Glomerular endothelial cell (primary cell): ENCODE measurements at regions not wholly inside any gene's neighbourhood (a gene's known extent, or its start where the extent isn't known, plus 50 kb on each side); places are given as distances from the start of the nearest gene placed in this dataset.

ENCODE experiments used
- DNase-seq: peaks from one replicate; pipeline ENCODE4 v3.0.0-alpha.2; 2011; ENCODE audit warnings: low read depth, low spot score; ENCODE audit errors: extremely low read depth

DNA sequence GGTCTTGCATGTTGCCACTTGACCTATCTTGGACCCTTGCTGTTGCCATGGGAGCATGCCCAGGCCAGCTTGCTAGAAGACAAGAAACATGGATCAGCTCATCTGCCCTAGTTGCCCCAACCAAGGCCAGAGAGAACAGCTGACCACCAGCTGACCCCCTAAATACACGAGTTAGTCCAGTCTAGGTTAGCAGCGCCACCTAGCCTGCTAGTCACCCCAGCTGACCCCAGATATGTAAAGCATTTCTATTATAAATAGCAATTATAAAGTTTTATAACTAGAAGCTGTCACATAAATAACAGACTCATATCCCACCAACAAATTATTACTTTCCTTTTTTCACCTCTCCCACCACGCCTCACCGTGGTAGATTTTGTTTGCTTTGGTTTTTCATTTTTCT, 387.8 kb downstream of the RASEF start:
- DNase-seq, result no peak

DNA sequence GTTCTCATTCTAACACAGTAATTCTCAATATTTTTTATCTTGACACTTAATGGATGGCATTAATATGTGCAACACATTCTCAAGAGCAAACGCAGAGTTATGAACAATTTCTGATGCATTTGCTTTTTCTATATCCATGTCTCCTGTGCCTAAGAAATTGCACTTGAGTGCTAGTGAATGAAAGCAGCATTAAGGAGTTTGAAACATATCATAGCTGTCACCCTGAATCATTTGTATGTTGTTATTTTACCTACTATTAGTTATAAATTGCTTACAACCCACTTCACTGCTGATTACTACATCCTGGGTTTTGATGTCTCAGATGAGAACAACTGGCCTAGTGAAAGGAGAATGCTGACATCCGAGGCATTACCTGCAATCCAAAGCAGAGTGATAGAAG, 387.3 kb downstream of the RASEF start:
- DNase-seq, result no peak

DNA sequence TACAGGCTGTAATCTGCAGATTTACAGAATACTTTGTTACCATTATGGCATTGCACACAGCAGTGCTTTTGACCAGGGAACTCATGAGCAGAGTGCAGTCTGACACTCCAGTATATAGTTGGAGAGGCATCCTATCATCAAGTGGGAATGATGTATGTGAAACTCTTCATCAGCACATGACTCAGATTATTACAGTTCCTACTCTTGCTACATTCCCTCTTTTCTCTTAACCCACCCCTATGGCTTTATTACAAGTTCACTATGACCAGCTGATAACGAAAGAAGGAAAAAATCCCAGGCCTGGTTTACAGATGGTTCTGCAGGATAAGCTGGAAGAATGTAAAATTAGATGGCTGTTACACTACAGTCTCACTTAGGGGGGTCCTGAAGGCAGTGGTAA, 385.9 kb downstream of the RASEF start:
- DNase-seq, result no peak

DNA sequence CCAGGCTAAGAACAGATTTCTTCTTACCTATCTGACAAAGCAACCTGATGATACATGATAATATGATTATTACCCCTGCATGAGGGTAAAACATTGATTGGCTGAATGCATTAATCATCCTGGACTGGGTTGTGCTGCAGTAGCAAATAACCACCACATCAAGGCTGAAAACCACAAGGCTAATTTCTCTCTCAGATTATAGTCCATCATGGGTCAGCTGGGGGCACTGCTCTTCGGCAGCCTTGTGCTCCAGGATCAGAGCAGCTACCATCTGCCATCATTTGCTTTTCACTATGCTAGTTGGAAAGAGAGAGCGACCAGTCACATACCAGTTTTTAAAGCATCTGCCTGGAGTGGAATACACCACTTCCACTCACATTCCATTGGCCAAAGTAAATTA, 383.5 kb downstream of the RASEF start:
- DNase-seq, result no peak

DNA sequence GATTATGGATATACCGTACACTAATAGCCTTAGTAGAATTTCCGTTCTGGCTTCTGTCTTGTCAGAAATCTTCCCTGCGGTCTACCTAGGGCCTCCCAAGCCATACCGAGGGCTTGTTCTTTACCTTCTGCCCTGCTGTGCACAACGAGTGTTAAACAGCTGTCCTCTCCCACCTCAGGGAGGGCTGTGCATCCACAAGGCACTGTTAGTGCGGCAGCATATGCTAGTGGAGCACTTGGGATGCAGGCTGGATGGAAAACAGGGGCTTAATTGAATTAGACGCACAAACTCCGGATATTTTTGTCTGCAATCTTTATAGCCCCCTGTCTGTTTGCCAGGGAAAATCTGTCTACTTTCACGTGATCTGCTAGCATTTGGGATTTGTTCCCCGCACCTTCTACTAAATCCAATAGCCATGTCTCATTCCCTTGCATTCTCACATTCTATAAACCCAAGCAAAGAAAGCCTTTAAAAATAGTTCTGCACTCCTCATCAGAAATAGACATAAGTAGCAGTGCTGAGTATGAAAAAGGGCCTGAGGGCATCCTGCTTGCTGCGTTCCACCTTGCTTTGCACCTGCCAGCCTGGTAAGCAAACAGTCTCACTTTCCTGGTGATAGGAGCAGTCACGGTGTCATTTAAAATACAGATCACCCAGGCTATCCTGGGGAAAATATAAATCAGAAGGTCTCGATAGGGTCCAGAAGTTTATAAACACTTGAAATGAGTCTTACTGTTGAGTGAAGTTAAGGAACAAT, 382.6 kb downstream of the RASEF start:
- no peak for DNase-seq

DNA sequence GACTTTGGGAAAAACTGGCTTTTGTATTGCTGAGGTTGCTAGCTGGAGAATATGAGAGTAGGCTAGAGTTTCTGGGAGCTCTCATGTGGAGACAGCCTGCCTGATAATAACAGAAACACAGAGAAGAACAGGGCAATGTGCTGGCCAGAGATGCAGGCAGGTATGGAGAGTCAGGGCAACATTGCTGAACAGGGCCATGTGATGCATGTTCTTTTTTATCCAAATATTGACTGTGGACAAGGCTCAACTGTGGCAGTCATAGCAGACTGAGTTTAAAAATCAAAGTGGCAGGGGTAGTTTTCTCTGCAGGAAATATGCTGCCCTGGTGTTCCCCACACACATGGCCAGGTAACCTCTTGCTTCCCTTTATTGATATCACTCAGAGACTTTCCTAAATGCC, 381.1 kb downstream of the RASEF start:
- DNase-seq, result no peak

DNA sequence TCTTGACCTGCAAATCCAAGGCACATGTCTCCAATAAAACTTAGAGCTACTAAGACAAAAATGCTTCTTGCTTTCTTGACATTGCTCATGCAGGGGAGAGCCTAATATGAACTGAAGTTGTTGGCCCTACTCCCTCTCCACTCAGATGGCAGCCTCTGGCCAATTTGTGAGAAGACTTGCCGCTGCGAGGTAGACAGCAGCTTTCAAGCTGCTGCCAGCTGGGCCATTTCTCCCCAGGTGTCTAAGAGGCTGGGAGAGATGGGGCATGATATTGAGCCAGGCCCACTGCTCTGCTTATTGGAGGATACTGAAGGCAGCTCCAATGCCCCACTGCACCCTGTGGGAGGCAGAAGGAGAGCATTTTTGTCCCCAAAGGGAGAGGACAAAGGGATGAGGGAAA, 380.5 kb downstream of the RASEF start:
- DNase-seq, result no peak

DNA sequence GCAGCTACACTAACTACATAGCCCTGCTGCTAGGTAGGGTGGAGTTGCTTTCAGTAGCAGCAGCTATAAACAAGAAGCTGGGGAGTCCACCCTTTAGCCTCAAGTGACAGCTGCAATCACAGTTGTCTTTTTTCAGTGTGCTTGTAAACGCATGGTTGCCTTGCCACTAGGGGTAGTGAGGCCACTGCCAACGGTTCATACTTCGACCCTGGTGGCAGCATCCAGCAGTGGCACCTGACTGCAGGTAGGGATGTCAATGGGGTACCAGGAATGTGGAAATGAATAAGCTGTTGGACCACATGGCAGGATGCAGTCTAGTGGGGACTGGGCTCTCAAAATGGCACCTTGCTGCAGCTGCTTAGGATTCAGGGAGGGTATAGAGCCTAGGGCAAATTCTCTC, 367.2 kb downstream of the RASEF start:
- no peak for DNase-seq

DNA sequence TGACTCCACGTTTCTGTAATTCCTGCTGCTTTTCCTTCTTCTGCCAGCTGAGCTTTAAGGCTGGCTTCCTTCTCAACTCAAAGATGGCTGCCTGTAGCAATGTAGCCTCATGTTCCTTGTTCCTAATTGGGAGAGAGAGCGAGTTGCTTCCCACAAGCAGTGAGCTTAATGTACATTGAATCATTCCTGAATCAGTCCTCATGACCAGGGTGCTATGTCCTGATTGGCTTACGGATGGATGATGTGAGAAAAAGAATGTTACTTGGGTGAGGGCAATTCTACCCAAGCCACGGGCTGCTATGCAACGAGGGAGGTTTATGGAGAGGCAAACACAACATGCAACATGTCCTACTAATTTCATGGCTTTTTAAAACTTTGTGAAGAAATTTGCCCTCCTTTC, 356.2 kb downstream of the RASEF start:
- no peak for DNase-seq

DNA sequence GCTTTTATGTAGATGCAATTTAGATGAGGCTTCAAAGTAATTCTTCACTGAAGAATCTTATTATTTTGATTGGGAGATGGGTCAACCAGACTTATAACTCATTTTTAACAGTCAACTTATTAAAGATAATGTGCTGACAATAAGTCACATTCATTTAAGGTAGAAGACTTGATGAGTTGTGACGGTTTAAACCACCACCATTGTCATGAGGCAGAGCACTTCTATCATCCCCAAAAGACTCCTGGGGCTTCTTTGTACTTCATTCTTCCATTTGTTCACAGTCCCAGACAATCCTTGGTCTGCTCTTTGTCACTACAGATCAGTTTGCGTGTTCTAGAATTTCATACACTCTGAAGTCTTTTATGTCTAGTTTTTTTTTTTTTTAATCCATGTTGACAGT, 346.1 kb downstream of the RASEF start:
- DNase-seq, result no peak

DNA sequence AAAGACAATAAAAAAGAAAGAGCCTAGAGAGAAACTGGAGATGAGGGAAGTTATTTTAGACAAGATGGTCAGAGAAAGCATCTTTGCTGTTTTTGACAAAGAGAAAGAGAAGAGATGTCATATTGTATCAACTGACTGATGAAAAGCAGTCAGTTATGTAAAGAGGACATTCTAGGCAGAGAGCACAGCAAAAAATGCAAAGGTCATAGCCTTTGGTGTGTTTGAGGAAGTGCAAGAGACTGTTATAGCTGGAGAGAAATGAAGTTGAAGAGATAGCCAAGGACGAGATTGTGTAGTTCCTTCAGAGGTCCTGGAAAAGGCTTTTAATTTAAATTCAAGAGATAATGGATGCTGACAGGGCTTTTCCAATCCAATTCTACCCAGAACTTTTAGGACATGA, 342.4 kb downstream of the RASEF start:
- no peak for DNase-seq

DNA sequence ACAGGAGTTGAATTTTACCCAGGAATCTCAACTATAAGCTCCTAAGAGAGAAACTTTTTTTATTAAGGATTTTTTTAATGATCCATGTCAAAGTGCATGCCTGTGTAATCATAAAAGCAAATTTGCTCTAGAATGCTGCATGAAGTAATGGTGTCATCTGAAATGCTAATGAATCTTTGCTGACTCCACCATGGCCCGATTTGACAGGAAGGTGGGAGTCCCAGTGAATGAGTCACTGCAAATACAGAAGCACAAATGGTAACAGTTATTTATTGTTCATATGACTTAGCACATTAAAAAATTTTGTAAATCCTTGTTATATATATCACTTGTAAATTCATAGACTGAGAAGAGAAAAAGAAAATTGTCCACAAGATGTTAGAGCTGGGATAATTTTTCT, 341.3 kb downstream of the RASEF start:
- no peak for DNase-seq

DNA sequence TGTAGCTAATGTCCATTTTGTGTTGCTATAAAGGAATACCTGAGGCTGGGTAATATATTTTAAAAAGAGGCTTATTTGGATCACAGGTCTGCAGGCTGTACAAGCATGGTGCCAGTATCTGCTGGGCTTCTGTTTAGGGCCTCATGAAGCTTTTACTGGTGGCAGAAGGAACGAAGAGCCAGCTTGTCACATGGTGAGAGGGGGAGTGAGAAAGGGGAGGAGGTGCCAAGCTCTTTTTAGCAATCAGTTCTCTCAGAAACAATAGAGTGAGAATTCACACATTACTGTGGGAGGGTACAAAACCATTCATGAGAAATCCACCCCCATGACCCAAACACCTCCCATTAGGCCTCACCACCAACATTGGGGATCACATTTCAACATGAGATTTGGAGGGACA, 340.9 kb downstream of the RASEF start:
- no peak for DNase-seq

DNA sequence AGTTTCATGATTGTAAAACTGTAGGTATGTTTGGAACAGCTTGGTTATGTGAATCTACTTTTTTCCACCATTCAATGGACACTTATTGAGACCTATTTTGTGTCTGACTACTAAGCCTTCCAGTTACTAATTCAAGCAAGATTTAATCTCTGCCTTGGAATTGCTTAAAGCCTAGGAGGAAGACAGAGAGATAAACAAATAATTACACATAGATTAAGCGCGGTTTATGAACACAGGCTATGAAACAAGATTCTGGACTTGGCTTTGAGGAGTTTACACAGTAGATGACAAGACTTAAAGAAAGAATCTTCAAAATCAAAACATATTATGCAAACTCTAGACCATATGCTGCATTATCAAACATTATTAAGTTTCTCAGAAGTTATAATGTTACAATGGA, 340.4 kb downstream of the RASEF start:
- no peak for DNase-seq

DNA sequence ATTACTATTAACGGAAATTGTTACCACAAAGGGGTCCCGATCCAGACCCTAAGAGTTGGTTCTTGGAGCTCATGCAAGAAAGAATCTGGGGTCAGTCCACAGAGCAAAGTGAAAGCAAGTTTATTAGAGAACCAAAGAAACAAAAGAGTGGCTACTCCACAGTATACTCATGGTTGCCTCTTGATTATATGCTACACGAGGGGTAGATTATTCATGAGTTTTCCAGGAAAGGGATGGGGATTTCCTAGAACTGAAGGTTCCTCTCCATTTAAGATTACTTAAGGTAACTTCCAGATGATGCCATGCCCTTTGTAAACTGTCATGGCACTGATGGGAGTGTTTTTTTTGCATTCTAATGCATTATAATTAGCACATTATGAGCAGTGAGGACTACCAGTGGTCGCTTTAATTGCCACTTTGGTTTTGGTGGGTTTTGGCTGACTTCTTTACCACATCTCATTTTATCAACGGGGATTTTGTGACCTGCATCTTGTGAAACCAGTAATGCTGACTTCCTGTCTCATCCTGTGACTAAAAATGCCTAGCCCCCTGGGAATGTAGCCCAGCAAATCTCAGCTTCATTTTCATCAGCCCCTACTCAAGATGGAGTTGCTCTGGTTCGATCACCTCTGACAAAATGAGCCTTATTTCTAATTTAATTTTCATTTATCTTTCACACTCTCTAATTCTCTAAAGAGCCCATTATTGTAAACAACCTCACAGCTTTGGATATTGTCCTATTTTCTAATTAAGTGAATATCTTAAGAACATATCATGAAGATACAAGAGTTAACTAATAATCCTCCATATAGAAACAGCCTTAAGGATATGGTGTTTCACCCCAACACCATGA, 336.3 kb downstream of the RASEF start:
- no peak for DNase-seq

DNA sequence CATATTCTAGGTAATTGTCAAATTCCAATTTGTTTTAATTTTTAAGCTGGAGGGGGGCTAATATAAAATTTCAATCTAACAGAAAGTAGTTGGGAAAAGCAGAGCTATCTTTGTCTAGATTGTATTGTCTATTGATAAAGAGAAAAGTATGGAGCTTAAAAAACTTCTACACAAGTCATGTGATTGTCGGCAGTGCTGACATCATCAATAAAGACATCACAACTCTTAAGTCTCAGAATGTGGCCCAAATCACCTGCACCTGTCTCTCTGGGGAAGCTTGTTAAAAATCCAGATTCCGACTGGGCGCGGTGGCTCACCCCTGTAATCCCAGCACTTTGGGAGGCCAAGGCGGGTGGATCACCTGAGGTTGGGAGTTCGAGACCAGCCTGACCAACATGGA, 333.8 kb downstream of the RASEF start:
- DNase-seq, result no peak

DNA sequence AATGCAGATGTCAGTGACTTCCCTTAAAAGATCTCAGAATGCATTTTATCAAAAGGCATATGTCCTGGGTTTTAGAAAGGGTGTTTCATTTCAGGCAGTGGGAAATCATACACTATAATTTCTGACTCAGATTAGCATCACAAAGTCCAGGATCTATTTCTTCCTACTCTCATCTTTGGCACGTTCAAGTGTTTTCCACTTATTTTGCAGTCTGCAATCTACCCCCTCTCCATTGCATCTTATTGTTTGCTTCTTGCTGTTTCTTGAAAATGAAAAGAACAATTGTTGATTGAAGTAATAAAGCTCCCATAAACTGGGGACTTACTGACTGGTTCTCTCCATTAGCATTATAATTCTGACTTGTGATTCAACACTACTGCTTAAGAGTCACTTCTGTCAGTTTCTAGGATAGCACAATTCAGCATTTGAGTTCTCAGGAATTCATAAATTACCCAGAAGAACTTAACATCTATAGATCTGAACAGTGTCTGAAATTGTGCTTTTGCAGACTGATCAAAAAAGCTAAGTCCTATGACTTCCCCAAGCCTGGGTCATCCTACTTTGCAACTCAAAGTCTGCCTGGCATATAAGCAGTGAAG, 332.9 kb downstream of the RASEF start:
- no peak for DNase-seq

DNA sequence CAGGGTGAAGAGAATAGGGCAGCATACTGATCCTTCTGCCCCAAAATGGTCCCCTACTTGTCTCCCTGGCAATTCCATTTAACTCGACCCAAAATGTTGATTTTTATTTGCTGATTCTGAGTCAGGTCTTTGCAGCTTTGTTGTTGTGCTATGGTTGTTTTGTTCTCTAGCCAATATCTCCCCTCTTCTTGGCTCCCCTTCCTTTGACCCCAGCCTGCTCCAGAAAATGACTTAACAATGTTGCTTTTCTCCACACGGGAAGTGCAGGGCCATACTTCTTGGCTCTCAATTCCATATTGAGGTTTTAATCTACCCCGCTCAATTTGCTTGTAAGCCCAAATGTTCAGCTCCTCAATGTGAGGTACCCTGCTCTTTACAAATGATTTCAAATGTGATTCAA, 330.0 kb downstream of the RASEF start:
- DNase-seq, result no peak

DNA sequence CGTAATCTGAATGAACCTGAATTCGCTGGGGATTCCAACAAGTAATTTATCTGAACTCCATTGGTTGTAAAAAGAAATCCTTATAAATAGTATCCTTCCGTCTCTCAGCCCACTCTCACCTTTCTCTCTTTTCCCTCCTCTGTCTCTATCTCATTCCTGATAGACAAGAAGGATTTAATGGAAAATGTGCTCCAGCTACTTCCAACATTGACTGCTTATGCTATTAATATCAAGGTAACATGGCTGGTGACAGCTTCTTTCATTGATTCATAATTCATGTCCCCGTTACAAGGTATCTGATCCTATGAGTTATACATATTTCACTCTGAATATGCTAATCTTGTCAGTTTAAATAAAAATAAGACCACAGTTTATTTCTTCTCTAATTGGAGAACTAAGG, 326.8 kb downstream of the RASEF start:
- DNase-seq, result no peak

DNA sequence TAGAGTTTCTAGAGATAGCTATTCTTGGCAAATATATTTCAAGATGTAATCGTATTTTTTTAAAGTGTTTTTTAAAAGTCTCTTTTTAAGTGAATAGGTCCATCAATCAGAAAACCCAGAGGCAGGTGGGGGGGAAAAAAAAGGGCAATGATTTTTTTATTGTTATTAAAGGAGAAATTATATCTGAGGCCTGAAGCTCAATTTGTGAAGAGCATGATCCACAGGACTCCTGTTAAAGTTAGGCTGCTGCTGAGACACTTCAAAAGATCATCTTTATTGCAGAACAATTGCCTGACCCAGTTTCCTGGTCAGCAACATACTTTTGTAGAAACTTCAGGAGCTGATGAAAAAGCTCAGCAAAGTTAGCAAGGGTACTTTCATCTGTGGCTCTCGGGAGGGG, 326.2 kb downstream of the RASEF start:
- no peak for DNase-seq

DNA sequence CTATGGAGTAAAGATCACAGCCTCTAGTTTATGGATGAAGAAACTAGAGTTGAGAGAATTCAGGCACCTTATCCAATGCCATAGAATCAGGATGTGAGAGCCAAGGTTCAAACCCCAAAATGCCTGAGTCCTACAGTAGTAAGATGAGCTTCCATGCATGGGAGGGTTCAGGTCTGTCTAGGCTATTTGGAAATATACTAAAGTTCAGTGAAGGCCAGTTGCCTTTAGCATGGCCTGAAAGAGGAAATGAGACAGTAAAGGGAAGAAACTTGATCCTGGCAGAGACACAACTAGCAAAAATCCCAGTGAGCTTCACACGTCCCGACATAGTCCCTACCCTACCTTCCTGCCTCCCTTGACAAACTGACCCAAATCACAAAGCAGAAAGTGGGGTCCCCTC, 317.0 kb downstream of the RASEF start:
- DNase-seq, result no peak

DNA sequence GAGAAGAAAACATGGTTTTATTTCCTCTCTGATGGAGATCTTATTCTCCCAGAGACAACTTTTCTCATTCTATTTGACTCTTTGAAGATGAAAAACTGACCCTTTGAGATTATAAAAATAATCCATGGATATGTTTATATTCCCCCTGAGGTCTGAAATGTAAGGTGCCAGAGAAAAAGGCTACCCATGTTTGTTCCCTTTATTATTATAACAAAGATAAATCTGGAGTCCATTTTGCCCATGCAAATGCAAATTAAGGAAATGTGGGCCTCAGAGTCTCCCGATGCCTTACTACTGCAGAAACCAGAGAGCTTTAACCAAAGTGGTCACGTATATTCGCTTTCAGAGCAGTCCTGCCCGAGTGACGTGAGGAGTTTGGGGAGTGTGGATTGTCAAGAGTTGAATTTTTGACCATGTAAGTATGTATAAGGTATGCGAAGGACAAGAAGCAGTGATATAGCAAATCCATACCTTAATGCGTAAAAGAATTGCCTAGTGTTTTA, 312.5 kb downstream of the RASEF start:
- no peak for DNase-seq
